HG02884 (cell line): ENCODE measurements at regions not wholly inside any gene's neighbourhood (a gene's known extent, or its start where the extent isn't known, plus 50 kb on each side); places are given as distances from the start of the nearest gene placed in this dataset.

Experiments used
- ATAC-seq: cut with Tn5 transposase; IDR thresholded peaks from one replicate; pipeline ENCODE4 v1.9.1; 2021; ENCODE audit warnings: mild to moderate bottlenecking, moderate library complexity; ENCODE audit not compliant: unreplicated experiment

GRCh38 chr19:27758626-27759505 lies 1454.1 kb downstream of the UQCRFS1 start:
- ATAC-seq = no peak

- no peak for ATAC-seq
Measured at GRCh38 chr19:27754700-27755099, 1458.3 kb downstream of the UQCRFS1 start.

GRCh38 chr19:27753622-27754021 lies 1459.3 kb downstream of the UQCRFS1 start:
- ATAC-seq = no peak

GRCh38 chr19:27752530-27753184 lies 1460.3 kb downstream of the UQCRFS1 start:
- ATAC-seq = no peak

GRCh38 chr19:27751044-27751391 lies 1461.9 kb downstream of the UQCRFS1 start:
- no peak for ATAC-seq

- ATAC-seq = no peak
Measured at GRCh38 chr19:27750391-27751043, 1462.4 kb downstream of the UQCRFS1 start.

GRCh38 chr19:27748551-27749152 lies 1464.3 kb downstream of the UQCRFS1 start:
- ATAC-seq = no peak

- no peak for ATAC-seq
Measured at GRCh38 chr19:27746691-27747380, 1466.1 kb downstream of the UQCRFS1 start.

GRCh38 chr19:27745978-27746542 lies 1466.9 kb downstream of the UQCRFS1 start:
- no peak for ATAC-seq

GRCh38 chr19:27744926-27745768 lies 1467.8 kb downstream of the UQCRFS1 start:
- no peak for ATAC-seq

GRCh38 chr19:27742041-27742440 lies 1470.9 kb downstream of the UQCRFS1 start:
- no peak for ATAC-seq

- ATAC-seq = no peak
Measured at GRCh38 chr19:27741236-27741635, 1471.7 kb downstream of the UQCRFS1 start.

- ATAC-seq = no peak
Measured at GRCh38 chr19:27740396-27740795, 1472.6 kb downstream of the UQCRFS1 start.

GRCh38 chr19:27738569-27739193 lies 1474.3 kb downstream of the UQCRFS1 start:
- no peak for ATAC-seq

- ATAC-seq = no peak
Measured at GRCh38 chr19:27736225-27736624, 1476.7 kb downstream of the UQCRFS1 start.

- ATAC-seq = no peak
Measured at GRCh38 chr19:27735314-27735713, 1477.6 kb downstream of the UQCRFS1 start.

- ATAC-seq = no peak
Measured at GRCh38 chr19:27734496-27735220, 1478.3 kb downstream of the UQCRFS1 start.

GRCh38 chr19:27733551-27734266 lies 1479.2 kb downstream of the UQCRFS1 start:
- ATAC-seq = no peak
